CD14-positive monocyte (primary cell): ENCODE measurements at regions not wholly inside any gene's neighbourhood (a gene's known extent, or its start where the extent isn't known, plus 50 kb on each side); places are given as distances from the start of the nearest gene placed in this dataset.
A peak's percentile ranks its signal among the peaks of the same experiment; 100 is the strongest.

Source experiments
- DNase-seq, 3 donors: peaks; one replicate each; pipeline ENCODE4 v3.0.0-alpha.2; 2011 to 2022
- H2AFZ ChIP-seq: 2 replicates; pipeline ENCODE4 v1.6.0; 2012; ENCODE audit warnings: mild to moderate bottlenecking, low read depth, low read length, inconsistent platforms; ENCODE audit not compliant: insufficient read depth, poor library complexity, severe bottlenecking
- H3K27ac ChIP-seq, 2 donors: 1 replicate in 1 of 2; 2 replicates in 1 of 2; pipeline ENCODE4 v1.5.1; 2012 to 2013; ENCODE audit warnings: low read length in 2 of 2, control low read depth in 1 of 2, inconsistent platforms in 1 of 2, low read depth in 1 of 2, mild to moderate bottlenecking in 1 of 2
- H3K27me3 ChIP-seq, 2 donors: one replicate each; pipeline versions ENCODE4 v1.6.0 to v1.6.1; 2011 to 2013; ENCODE audit warnings: low read length in 2 of 2; ENCODE audit not compliant: control insufficient read depth in 2 of 2, insufficient read depth in 2 of 2
- H3K36me3 ChIP-seq, 2 donors: replicated peaks in 1 of 2; 1 replicate in 1 of 2; 2 replicates in 1 of 2; pipeline versions ENCODE4 v1.5.1 to v1.6.1; 2012 to 2013; ENCODE audit warnings: low read length in 2 of 2, control low read depth in 1 of 2, inconsistent platforms in 1 of 2, mild to moderate bottlenecking in 1 of 2; ENCODE audit not compliant: insufficient read depth in 2 of 2, control insufficient read depth in 1 of 2
- H3K4me1 ChIP-seq, 2 donors: 1 replicate in 1 of 2; 2 replicates in 1 of 2; pipeline versions ENCODE4 v1.5.1 to v1.6.1; 2012 to 2013; ENCODE audit warnings: low read length in 2 of 2, control low read depth in 1 of 2, inconsistent platforms in 1 of 2, mild to moderate bottlenecking in 1 of 2, moderate library complexity in 1 of 2; ENCODE audit not compliant: insufficient read depth in 2 of 2, control insufficient read depth in 1 of 2
- H3K4me2 ChIP-seq: replicated peaks from 2 replicates; pipeline ENCODE3; 2012; ENCODE audit warnings: low read length, moderate library complexity, mild to moderate bottlenecking; ENCODE audit not compliant: poor library complexity, severe bottlenecking; ENCODE audit errors: extremely low read depth
- H3K4me3 ChIP-seq, 3 experiments: fragments of 200-600 bp in 1 of 3; sonication (generic) in 1 of 3; replicated peaks in 1 of 3; 1 replicate in 2 of 3; 2 replicates in 1 of 3; pipeline ENCODE4 v1.5.1; 2011 to 2013; ENCODE audit warnings: low read length in 3 of 3, mild to moderate bottlenecking in 3 of 3, control low read depth in 2 of 3, low read depth in 2 of 3, inconsistent platforms in 1 of 3, moderate library complexity in 1 of 3
- H3K79me2 ChIP-seq: 2 replicates; pipeline ENCODE4 v1.6.0; 2012; ENCODE audit warnings: mild to moderate bottlenecking, control low read depth, inconsistent platforms, low read length, moderate library complexity; ENCODE audit not compliant: insufficient read depth
- H3K9ac ChIP-seq: 2 replicates; pipeline ENCODE4 v1.6.0; 2017; ENCODE audit warnings: low read length, mild to moderate bottlenecking; ENCODE audit not compliant: insufficient read depth, poor library complexity, severe bottlenecking
- H3K9me3 ChIP-seq, 2 donors: replicated peaks in 1 of 2; 1 replicate in 1 of 2; 2 replicates in 1 of 2; pipeline versions ENCODE4 v1.5.1 to v1.6.1; 2012 to 2013; ENCODE audit warnings: low read length in 2 of 2, control low read depth in 1 of 2; ENCODE audit not compliant: control insufficient read depth in 1 of 2, insufficient read depth in 1 of 2
- H4K20me1 ChIP-seq: 2 replicates; pipeline ENCODE4 v1.6.0; 2012; ENCODE audit warnings: mild to moderate bottlenecking, low read length, control low read depth, moderate library complexity; ENCODE audit not compliant: insufficient read depth
- H3K27ac Mint-ChIP-seq, 7 donors: one replicate each; pipeline ENCODE4 v1.8.0; 2020; ENCODE audit warnings: mild to moderate bottlenecking in 7 of 7, mixed read lengths in 7 of 7, moderate library complexity in 6 of 7, inconsistent platforms in 2 of 7
- H3K27me3 Mint-ChIP-seq, 3 donors: one replicate each; pipeline ENCODE4 v1.8.0; 2021 to 2022; ENCODE audit warnings: low read depth in 3 of 3, mild to moderate bottlenecking in 3 of 3, mixed read lengths in 3 of 3, moderate library complexity in 3 of 3, inconsistent platforms in 1 of 3
- H3K36me3 Mint-ChIP-seq, 2 donors: one replicate each; pipeline ENCODE4 v1.8.0; 2020; ENCODE audit warnings: mixed read lengths in 2 of 2, inconsistent platforms in 1 of 2, mild to moderate bottlenecking in 1 of 2
- H3K4me1 Mint-ChIP-seq: one replicate; pipeline ENCODE4 v1.8.0; 2020; ENCODE audit warnings: mild to moderate bottlenecking, mixed read lengths
- H3K4me3 Mint-ChIP-seq, 2 donors: one replicate each; pipeline ENCODE4 v1.8.0; 2020; ENCODE audit warnings: mild to moderate bottlenecking in 2 of 2, mixed read lengths in 2 of 2, moderate library complexity in 1 of 2
- H3K9me3 Mint-ChIP-seq, 7 donors: one replicate each; pipeline ENCODE4 v1.8.0; 2020 to 2022; ENCODE audit warnings: mixed read lengths in 7 of 7, mild to moderate bottlenecking in 6 of 7, moderate library complexity in 6 of 7, inconsistent platforms in 2 of 7
- WGBS: methylation state at CpG from one replicate; pipeline ENCODE4 v1.1.5; 2013; ENCODE audit warnings: missing lambda C conversion rate; ENCODE audit not compliant: insufficient coverage; 5-methylcytosine and 5-hydroxymethylcytosine counted together
- intact Hi-C, 2 donors: fragments of 100-400 bp; cut with micrococcal nuclease; formaldehyde crosslinking; loops; one replicate each; pipeline versions ENCODE4 v1.15.0 to v1.15.1; 2023
- TF ChIP-seq, protein P1 (sequence below): fragments of 200-600 bp; IDR thresholded peaks from one replicate; pipeline ENCODE4 v1.8.0; 2022; ENCODE audit warnings: antibody characterized with exemption, mild to moderate bottlenecking

- WGBS = 67% methylated on average over 3 of the region's 4 CpGs
- Mint-ChIP-seq H3K27me3 (peaks cover 14 to 22% (median 15%) of the 10 kb centered on the region in 3 donors), H3K4me3 (peak overlapping the region in 1 of 2 donors; percentile 59), H3K27ac (peak overlapping the region in 5 of 7 donors; percentile 2 to 48 (median 45)), H3K4me1 (peaks cover 38% of the 10 kb centered on the region), H3K36me3 (peaks cover 0 to 5% of the 10 kb centered on the region in 2 donors), H3K9me3 (peaks cover 0 to 7% (median 2%) of the 10 kb centered on the region in 7 donors)
- intact Hi-C loops = no loop called here
- TF ChIP-seq, protein P1, sequence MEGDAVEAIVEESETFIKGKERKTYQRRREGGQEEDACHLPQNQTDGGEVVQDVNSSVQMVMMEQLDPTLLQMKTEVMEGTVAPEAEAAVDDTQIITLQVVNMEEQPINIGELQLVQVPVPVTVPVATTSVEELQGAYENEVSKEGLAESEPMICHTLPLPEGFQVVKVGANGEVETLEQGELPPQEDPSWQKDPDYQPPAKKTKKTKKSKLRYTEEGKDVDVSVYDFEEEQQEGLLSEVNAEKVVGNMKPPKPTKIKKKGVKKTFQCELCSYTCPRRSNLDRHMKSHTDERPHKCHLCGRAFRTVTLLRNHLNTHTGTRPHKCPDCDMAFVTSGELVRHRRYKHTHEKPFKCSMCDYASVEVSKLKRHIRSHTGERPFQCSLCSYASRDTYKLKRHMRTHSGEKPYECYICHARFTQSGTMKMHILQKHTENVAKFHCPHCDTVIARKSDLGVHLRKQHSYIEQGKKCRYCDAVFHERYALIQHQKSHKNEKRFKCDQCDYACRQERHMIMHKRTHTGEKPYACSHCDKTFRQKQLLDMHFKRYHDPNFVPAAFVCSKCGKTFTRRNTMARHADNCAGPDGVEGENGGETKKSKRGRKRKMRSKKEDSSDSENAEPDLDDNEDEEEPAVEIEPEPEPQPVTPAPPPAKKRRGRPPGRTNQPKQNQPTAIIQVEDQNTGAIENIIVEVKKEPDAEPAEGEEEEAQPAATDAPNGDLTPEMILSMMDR = no peak
- no peak overlapping the region for H3K4me3 ChIP-seq
- no peak overlapping the region for H3K9ac ChIP-seq
- no peaks in the 10 kb centered on the region for H3K9me3 ChIP-seq
- peak in 2 of 3 donors; percentile 27 to 28 for DNase-seq
- H3K4me1 ChIP-seq = peaks cover 25 to 35% of the 10 kb centered on the region in 2 donors
- H2AFZ ChIP-seq = peak overlapping the region; percentile 9
- no peaks in the 10 kb centered on the region for H3K79me2 ChIP-seq
- no peaks in the 10 kb centered on the region for H4K20me1 ChIP-seq
- peak overlapping the region; percentile 1 for H3K4me2 ChIP-seq
- H3K36me3 ChIP-seq = no peaks in the 10 kb centered on the region
- H3K27ac ChIP-seq = no peak overlapping the region
- no peaks in the 10 kb centered on the region for H3K27me3 ChIP-seq
Measured at GRCh38 chr2:38213619-38214167, 137.7 kb upstream of the CYP1B1 start.

GRCh38 chr2:38212312-38212711, 136.4 kb upstream of the CYP1B1 start:
- H3K27ac ChIP-seq = no peak overlapping the region
- H3K36me3 ChIP-seq = no peaks in the 10 kb centered on the region
- peaks cover 0 to 7% (median 2%) of the 10 kb centered on the region in 7 donors for H3K9me3 Mint-ChIP-seq
- H3K4me1 Mint-ChIP-seq = peaks cover 28% of the 10 kb centered on the region
- H3K27me3 ChIP-seq = peaks cover 0 to 3% of the 10 kb centered on the region in 2 donors
- intact Hi-C loops = no loop called here
- no peaks in the 10 kb centered on the region for H3K9me3 ChIP-seq
- H3K4me2 ChIP-seq = no peak overlapping the region
- no CpG with 5 or more reads among the region's 2 CpGs for WGBS
- H3K9ac ChIP-seq = no peak overlapping the region
- TF ChIP-seq, protein P1 = no peak
- H3K79me2 ChIP-seq = no peaks in the 10 kb centered on the region
- no peak for DNase-seq
- no peak overlapping the region for H2AFZ ChIP-seq
- H3K4me1 ChIP-seq = peaks cover 23 to 31% of the 10 kb centered on the region in 2 donors
- no peaks in the 10 kb centered on the region for H4K20me1 ChIP-seq
- H3K4me3 ChIP-seq = no peak overlapping the region
- no peak overlapping the region for H3K27ac Mint-ChIP-seq
- no peak overlapping the region for H3K4me3 Mint-ChIP-seq
- H3K27me3 Mint-ChIP-seq = peaks cover 7 to 11% (median 10%) of the 10 kb centered on the region in 3 donors
- peaks cover 0 to 5% of the 10 kb centered on the region in 2 donors for H3K36me3 Mint-ChIP-seq
